GM21381 (cell line): ENCODE measurements at regions not wholly inside any gene's neighbourhood (a gene's known extent, or its start where the extent isn't known, plus 50 kb on each side); places are given as distances from the start of the nearest gene placed in this dataset.
"Not testable (repeated sequence)": the region's sequence is repeated elsewhere in the genome, so short reads cannot be mapped to it uniquely, and the experiment has no call there.

Experiments used
- ATAC-seq: cut with Tn5 transposase; IDR thresholded peaks from one replicate; pipeline ENCODE4 v1.9.1; 2021; ENCODE audit warnings: mild to moderate bottlenecking, moderate library complexity; ENCODE audit not compliant: unreplicated experiment

DNA sequence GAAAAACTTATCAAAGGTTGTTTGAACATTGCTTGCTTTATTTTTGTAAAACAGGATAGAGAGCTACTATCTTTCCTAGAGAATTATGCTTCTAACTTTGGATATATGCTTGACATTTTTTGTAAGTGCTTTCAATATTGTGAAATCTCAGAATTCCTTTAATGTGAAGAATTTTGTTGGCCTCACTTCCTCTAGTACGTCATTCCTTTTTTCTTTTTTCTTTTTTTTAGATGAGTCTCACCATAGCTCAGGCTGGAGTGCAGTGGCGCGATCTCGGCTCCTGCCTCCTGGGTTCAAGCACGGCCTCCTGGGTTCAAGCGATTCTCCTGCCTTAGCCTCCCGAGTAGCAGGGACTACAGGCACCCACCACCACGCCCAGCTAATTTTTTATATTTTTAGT is 668.1 kb downstream of the RFPL4B start:
- no peak for ATAC-seq

DNA sequence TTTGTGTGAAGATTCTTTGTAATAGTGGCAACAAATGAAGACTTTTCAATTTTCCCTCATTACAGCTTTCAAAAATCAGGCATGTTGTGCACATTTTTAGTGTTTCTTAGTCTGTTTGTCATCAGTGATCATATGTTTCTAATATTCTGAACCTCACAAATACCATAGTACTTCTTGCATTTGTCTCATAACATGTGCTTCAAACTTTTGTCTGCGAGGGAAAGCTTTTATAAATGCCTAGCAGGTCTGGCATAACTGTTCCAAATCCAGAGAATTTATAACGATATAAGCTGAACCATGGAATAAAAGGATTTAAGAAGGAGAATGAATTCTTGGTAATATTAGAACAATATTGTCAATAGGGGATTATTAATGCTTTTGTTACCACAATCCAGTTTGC is 670.2 kb downstream of the RFPL4B start:
- ATAC-seq = no peak

DNA sequence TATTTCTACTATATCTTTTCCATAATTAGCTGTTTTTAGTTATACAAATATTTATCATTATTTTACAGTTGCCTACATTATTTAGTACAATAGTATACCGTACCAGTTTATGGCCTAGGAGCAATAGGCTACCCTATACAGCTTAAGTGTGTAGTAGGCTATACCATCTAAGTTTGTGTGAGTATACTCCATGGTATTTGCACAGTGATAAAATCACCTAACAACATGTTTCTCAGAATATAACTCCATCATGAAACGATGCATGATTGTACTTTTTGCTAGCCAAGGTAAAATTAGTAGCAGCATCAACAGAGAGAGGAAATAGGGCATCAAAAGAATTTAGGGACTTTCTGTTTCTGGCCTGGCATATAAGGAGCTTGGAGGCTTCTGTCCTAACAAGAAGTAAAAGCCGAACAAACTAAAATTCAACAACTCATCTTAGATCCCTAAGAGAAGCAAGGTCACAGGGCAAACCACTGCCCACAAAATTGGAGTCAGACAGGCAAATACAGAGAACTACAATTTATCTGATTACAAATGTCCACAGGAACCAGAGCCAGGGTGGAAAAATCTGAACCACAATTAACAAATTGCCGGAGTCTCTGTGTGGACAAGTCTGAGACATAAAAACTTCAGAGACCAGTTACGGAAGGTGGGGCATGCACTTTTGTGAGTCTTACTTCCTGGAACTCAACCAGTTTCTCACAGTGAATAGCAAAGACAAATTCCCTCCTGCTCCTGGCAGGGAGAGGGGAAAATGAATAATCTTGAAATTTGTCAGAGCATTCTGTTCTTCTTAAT is 671.4 kb downstream of the RFPL4B start:
- no peak for ATAC-seq

DNA sequence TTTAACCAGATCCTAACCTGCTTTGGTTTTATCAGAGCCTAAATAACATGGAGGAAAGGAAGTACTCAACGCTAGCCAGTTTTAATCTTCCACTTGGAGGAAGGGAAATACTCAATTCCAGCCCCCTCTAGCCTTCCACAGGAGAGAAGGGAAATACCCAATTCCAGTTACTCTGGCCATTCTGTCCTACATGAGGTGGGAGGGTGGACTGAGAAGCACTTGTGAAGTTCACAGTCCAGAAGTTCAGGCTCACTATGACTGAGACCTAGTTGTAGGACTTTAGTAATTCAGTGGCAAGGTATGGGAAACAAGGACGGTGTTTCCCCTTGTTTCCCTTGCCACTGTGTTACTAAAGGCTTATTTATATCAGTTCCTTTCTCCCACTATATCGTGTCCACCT is 672.0 kb downstream of the RFPL4B start:
- no peak for ATAC-seq

DNA sequence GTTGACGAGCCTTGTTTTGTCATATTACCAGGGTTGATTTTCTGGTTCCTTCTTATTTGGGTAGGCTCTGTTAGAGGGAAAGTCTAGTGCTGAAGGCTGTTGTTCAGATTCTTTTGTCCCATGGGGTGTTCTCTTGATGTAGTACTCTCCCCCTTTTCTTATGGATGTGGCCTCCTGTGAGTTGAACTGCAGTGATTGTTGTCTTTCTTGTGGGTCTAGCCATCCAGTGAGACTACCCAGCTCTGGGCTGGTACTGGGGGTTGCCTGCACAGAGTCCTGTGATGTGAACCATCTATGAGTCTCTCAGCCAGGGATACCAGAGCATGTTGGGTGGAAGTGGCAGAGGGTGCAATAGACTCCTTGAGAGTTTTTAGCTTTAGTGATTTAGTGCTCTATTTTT is 680.6 kb downstream of the RFPL4B start:
- ATAC-seq = no peak

DNA sequence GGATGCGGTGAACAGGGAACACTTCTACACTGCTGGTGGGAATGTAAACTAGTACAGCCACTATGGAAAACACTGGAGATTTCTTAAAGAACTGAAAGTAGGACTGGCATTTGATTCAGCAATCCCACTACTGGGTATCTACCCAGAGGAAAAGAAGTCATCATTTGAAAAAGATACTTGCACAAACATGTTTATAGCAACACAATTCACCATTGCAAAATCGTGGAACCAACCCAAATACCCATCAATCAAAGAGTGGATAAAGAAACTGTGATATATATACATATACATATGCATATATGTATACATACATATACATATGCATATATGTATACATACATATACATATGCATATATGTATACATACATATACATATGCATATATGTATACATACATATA is 682.0 kb downstream of the RFPL4B start:
- ATAC-seq = not testable (repeated sequence)

DNA sequence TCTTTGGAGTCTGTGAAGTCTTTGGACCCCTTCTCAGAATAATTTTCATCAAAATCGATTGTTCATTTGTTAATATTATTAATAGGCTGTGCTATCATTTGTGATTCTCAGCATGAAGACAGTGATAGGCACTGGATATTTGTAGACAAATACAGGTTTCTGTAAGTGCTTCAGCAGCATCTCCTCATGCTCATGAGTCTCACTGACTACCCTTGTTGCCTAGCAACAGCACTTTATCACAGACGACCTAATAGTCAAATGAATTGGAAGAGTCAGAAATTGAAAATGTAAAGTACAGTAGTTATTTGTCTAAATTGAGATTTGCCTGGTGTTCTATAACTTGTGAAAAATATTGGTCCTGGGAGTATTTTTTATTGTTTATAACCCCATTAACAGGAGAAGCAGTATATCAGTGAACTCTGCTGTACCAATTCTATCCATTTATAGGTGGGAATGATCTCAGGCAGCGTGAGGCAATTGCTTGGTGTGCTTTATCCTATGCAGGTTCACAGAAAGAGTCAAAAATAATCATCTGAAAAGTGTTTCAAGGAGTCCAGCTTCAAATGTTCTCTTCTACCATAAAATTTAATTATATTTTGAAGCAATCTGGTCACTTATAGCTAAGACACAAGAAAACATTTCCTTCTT is 684.6 kb downstream of the RFPL4B start:
- no peak for ATAC-seq

DNA sequence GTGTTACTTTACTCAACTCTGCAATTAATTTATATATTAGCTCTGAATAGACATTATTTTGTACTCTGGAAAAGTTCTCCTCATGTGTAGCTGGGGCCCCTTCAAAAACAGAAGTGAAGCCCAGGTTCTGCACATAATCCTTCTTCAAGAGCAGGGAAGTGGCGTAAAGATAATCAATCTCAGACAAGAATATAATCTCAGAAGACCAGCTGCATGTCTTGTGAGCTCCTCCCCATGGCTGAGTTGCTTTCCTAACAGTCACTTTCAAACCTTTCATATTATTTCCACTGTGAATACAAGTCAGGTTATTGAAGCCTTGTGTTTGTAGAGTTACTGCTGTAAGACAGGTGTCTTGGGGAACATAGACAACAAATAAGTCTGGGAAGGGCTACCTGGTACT is 691.9 kb downstream of the RFPL4B start:
- ATAC-seq = no peak

DNA sequence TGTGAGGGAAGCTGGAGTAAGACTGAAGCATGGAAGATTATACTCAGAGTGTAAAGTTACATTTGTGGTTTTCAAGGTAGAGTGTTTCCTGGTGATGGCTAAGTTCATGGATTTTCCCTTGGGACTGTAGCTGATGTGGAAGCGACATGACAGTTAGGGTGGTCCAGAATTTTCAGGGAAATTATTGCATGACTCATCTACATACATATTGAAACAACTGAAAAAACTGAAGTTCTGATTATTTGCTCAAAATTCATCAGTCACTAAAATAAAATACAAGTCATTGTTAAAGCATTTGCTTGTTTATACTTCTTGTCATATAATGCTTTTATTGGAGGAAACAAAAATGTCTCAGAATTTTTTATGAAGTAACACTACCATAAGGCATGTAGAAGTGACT is 700.0 kb downstream of the RFPL4B start:
- no peak for ATAC-seq

DNA sequence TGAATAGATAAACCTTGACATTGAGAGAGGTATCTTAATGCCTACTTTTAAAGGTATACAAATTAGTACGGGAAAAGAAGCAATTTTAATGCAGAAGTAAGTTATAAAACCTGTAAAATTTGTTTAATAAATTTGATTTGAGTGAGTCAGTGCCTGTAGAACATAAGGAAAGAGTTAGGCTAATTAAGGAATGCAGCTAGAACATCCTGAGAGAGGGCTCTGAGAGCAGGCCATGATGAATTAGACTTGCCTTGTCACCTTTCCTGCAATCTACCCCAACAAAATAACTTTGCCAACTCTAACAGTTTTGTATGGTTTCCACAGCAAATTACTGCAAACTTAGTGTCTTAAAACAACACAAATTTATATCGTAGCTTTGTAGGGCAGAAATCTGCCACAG is 700.8 kb downstream of the RFPL4B start:
- ATAC-seq = no peak

DNA sequence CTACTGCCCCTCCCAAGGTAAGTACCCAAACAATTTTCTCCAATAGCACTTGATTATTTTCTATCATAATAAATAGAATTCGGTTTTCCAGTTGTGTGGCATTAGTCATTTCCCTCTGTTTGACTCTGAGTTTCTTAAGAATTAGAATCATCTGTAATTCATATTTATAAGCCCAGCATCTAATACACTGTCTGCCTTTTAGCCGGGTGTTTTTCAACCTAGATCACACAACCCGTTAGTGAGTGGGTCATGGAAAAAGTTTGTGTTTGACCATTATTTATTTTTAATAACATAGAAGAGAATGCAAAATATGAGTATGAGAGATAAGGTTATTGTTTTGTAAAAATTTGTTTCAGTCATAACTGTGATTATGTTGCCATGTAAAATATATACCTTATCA is 701.6 kb downstream of the RFPL4B start:
- no peak for ATAC-seq

DNA sequence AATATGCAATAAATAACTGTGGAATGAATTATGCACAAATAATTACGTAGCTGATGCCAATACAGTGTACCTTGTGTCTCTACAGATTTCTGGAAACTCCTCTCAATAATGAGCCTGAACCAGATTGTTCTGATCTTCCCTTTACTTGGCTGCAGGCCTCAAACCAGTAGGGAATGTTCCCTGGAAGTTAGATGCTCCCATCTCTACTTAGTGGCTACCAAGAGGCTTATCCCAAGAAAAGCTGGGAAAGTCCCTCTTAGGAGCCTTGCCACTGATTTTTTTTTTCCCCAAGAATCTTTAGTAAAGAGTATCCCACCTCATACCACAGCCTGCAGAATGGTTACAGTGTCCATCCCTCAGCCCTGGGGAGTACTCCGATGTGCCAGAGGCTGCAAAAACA is 702.1 kb downstream of the RFPL4B start:
- no peak for ATAC-seq

DNA sequence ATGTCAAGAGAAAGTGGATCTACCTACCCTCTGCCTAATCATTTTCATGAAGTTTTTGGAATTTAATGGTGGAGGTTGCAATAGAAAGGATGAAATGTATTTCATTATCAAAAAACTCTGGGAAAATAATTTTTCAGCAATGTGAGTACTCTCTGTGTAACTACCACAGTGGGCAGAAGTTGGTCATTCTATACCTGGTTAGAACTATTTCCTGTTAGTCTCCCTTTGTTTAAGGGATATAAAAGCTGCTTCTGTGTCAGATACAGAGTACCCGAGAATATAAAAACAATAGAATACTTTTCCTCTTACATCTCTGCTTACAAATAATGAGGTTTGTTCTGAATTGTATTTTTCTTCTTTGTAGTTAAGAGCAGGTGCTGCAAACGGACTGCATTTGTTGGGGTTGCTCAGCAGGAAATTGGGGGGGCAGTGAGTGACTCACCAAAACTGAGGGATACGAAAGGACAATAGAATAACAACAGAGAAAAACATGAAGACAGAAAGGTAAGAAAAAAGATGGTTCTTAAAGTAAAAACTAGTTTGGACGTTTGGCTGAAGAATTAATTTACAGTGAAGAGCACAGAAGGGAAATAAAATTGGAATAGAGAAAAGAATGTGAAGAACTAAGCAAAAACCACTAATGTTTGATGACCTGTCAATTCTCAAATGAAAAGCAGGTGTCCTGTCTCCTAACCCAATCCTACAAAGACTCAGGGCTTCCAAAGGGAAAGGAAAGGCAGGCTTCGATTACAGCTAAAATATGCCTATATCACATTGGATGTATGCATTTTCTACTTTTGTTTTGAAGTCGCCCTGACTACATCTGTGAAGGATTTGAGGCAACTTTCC is 703.1 kb downstream of the RFPL4B start:
- no peak for ATAC-seq

DNA sequence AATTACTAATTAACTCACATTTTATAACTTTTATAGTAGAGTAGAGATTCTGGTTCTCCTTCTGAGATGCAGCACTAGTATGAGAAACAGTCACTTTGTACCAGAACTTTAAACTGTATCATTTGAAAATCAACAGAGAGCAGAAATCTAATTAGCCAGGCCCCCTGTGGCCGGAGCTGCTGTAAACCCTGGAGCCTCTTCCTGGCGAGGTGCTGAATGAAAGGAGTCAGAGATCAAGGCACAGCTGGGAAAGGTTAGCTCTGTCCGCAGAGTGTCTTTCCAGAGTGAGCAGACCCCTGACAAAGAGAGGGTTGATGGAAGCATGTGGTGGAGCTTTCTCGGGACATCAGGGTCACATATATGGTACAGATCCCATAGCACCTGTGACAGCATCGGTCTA is 703.8 kb downstream of the RFPL4B start:
- no peak for ATAC-seq

DNA sequence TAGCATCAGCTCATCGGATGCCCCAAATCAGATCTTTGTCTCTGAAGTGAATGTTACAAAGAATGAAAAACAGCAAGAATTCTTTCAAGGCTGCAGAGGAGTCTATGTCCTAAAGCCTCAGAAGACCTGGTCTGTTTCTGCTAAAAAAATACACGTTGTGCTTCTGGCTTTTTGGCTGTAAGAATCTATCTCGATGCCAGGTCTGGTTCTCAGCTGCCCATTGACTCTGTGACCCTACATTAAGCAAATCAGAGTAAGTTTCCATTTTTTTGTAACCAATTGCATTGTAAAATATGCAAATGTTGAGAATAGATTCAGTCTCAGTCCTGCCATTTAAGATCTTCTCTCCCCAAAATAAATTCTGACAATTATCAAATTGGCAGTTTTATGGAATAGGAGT is 705.4 kb downstream of the RFPL4B start:
- ATAC-seq = no peak

DNA sequence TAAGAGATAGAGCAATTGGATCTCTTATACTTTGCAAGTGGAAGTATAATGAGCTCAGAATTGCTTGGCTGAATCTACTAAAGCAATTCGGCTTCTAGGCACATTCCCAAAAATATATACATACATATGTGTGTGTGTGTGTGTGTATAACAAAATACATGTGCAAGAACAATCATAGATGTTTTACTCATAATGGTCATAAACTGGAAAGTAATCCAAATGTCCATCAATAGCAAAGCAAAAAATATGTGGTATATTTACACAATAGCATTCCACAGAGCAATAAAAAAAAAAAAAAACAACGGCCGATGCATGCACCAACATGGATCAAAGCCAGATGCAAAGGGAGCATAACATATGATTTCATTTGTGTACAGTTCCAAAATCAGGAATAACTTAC is 707.9 kb downstream of the RFPL4B start:
- no peak for ATAC-seq

DNA sequence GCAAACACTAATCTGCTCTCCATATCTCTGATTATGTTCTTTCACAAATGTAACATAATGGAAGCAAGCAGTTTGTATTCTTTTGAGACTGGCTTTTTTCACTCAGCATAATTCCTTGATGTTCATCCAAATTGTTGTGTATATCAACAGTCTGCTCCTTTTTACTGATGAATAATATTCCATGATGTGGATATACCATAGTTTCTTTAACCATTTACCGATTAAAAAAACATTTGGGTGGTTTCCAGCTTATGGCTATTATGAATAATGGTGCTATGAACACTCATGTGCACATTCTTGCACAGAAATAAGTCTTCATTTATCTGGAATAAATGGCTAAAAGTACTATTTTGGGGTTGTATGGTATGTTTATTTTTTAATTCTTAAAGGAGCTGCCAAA is 708.9 kb downstream of the RFPL4B start:
- ATAC-seq = no peak

DNA sequence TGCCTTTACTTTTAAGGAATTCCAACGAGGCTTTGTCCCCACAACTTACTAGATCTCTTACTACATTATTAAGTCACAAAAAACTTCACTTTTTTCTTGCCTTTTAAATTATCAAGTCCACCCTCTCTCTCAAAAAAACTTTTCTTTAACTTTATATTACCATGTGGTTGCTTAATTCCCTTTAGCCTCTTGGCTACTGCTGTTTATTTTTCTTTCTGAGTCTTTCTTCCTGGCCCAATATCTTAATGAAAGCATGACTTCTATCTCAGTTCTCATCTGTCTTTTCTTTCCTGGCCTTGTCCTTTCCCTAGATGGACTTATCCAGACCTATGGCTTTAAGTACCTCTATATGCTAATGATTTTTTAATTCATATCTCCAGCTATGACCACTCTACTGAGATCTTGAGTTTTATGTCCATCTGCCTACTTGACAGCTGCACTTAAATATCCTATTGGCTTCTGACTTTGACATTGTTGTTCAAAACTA is 710.5 kb downstream of the RFPL4B start:
- ATAC-seq = no peak

DNA sequence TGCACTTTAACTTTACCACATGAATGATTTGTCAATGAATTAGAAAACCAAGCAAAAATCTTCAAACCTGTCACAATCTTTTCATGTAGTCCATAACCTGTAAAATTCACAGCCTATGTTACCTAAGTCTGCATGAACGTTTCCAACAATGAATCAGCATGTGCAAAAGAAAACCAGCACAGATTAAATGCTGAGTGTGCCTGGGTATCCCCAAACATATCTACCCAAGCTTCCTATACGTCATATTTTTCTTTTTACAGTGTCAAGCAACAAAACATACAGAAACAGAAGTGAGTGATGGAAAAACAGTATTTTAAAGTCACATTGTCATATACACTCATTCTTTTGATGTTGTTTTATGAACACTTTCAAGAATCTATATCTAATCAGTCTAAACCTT is 713.5 kb downstream of the RFPL4B start:
- ATAC-seq = no peak

DNA sequence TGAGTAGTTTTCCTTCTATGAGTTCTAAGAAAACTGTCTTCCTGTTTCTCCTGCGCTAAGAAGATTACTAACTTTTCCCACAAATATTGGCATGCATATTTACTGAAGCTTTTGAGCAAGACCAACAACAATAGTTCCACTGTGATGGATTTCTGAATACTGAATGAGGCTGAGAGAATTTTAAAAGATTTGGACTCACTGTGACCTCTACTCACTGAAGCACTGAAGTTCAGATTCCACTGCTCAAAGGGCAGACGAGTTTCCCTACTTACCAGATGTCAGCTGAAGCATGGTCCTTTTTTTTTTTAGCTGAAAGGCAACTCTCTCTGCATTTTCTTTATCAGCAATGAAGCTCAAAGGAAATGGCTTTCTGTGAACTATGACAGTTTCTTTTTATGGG is 718.5 kb downstream of the RFPL4B start:
- ATAC-seq = no peak

DNA sequence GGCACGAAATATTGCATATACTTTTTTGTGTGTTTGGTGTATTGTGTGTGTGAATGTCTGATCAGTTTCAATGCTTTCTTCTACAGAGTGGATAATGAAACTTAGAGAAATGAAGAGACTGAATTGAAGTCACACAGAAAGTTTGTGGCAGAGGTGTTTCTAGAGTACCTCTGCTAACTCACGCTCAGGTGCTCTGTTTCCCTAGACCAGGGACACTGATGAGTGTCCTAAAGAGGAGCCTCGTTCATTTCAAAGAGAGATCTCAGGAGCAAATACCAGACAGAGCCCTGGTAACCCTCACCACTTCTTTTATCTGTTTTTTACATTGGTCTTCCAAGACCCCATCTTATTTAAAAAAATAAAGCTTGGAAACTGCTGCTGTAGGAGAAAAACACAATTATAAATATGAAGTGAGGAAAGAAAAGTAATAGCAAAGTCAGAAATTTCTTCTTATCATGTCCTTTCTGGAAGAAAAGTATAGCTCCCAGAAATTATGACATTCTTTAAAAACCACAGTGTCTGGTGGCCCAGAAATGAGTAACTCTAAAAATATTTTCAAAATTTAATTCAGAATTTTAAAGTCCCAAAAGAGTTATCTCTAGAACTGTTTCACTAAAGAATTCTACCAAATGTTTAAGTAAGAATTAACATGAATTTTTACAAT is 720.6 kb downstream of the RFPL4B start:
- no peak for ATAC-seq
